ENCODE measurements at regions not wholly inside any gene's neighbourhood (a gene's known extent, or its start where the extent isn't known, plus 50 kb on each side); places are given as distances from the start of the nearest gene placed in this dataset.

DNA sequence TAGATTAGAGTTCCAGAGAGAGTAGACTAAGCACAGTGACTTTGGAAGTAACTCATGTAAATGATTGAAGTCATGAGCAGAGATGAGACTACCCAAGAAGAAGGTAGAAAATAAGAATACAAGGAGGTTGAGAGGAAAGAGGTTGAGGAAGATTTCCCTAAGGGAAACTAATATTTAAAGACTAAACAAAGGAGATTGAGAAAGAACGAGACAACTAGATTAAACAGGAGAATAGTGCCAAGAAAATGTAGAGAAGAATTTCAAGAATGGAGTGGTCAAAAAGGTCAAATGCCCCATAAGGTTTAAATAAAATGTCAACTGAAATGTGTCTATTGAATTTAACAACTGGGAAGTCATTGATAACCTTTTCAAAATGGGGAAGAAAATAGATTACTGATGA is 59.0 kb downstream of the RPS29 start:
- POLR2A ChIA-PET = no interaction called here
- CTCF ChIA-PET = no interaction called here

- ChIA-PET CTCF (interaction anchor here (1.0 kb wide), 1 partner anchor 12 kb away, joined by 4 read pairs; no protein-coding TSS in a partner anchor), POLR2A (no interaction called here)
These were observed 60.1 kb downstream of the RPS29 start for GRCh38 chr14:49526101-49526500.

DNA sequence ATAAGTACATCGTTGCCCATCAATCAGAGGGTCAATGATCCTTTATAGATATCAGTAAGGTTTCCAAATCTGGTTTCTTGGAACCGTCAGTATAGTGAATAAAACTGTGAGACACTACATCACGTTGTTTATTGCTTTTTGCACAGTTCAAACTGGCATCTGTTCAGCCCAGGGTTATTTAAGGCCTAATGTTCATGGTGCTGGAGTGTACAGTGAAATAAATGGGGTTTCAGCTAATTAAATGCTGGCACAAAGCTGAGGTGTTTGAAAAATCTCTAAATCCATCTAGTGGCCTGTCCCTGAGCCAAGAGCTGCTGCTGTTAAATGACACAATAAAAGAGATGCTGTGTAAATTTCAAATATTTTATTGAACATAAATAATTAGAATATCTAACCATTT is 69.9 kb downstream of the RPS29 start:
- ChIA-PET POLR2A (no interaction called here), CTCF (no interaction called here)

- POLR2A ChIA-PET = no interaction called here
- CTCF ChIA-PET = no interaction called here
These were observed 73.6 kb downstream of the RPS29 start for GRCh38 chr14:49512571-49512970.

DNA sequence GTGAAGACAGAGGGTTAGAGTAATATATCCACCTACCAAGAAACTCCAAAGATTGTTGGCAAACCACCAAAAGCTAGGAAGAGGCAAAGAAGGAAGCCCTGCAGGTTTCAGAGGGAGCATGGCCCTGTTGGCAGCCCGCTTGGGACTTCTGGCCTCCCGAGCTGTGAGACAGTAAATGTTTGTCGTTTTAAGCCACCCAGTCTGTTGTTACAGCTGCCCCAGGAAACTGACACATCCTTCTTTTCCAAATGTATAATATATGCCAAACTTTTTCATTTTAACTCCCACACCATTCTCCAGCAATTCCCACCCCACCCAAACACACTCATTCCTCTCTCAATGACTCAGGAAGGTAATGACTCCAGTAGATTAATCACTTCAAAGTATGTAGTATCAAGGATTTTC is 74.0 kb downstream of the RPS29 start:
- POLR2A ChIA-PET = no interaction called here
- CTCF ChIA-PET = no interaction called here

DNA sequence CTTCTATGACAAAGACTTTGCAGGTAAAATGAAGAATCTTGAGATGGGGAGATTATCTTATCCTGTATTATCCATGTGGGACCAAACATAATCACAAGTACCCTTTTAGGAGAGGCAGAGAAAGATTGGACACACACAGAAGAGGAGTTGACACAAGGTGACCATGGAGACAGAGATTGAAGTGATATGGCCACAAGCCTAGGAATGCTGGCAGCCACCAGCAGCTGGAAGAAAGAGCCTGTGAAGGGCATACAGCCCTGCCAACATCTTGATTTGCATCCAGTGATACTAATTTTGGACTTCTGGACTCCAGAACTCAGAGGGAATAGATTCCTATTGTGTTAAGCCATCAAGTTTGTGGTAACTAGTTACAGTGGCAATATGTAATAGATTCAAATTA is 78.1 kb downstream of the RPS29 start:
- ChIA-PET CTCF (interaction anchor here (0.5 kb wide), 1 partner anchor 93 kb away, joined by 6 read pairs; no protein-coding TSS in a partner anchor), POLR2A (no interaction called here)

GRCh38 chr14:49506650-49507049 is 79.5 kb downstream of the RPS29 start:
- POLR2A ChIA-PET = no interaction called here
- CTCF ChIA-PET = no interaction called here

DNA sequence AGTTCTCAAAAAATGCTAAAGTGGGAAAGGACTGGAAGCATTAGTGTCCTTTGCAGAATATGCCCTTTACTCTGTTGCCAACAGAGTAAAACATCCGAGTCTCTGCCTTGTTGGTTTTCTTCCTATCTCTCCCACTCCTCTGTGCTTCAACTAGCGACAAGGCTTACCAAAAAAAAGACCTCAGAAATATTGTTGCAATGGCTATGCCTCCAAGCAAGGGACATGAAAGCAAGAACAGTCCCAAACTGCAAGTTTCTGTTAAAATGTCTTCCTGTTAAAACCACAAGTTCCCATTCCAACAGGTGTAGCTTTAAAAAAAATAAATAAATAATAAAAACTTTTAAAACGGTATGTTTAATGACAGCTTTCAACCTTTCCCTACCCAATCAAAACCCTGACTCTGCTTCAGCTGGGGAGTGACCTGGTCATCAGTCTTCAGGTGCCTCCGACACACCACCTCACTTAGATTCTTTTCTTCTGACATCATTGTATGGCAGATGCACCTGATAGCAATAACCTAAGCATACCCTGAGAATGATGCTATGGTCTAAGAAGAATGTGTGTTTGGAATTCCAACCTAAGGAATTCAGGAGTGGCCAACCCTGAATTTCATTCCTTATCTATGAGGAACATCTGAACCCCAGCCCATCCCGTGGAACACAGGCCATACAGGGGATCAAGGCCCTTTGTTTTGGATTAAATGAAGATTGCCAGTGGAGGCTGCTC is 81.0 kb downstream of the RPS29 start:
- POLR2A ChIA-PET = no interaction called here

GRCh38 chr14:49497725-49498348 is 88.3 kb downstream of the RPS29 start:
- CTCF ChIA-PET = interaction anchor here (0.6 to 6.7 kb wide), 7 partner anchors 11 to 46 kb away, joined by 3 to 43 read pairs (median 3); no protein-coding TSS in a partner anchor
- POLR2A ChIA-PET = no interaction called here

More for the DNA sequence above, 81.0 kb downstream of the RPS29 start:
- CTCF ChIA-PET = no interaction called here

GRCh38 chr14:49497267-49497666 is 88.9 kb downstream of the RPS29 start:
- ChIA-PET CTCF (interaction anchor here (0.6 to 6.7 kb wide), 6 partner anchors 10 to 45 kb away, joined by 3 to 43 read pairs (median 3); no protein-coding TSS in a partner anchor), POLR2A (no interaction called here)

DNA sequence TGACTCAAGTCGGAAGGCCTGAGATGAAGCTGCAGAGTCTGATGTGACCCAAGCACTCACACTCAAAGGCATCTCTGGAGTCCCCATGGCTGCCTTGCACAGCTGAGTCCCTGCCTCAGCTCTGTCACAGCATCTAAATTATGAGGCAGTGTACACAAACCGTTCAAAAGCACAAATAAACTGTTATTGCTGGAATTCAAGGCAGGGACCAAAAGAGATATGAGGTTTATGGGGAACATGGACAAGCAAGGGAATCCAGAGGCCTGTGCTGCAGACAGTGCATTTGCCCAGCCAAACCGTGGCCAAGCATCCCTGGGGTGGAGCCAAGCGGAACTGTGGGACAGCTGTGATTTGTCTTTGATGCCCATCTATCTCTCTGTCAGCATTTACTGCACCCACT is 91.3 kb downstream of the RPS29 start:
- CTCF ChIA-PET = interaction anchor here (6.7 kb wide), 1 partner anchor 34 kb away, joined by 43 read pairs; no protein-coding TSS in a partner anchor
- POLR2A ChIA-PET = no interaction called here

DNA sequence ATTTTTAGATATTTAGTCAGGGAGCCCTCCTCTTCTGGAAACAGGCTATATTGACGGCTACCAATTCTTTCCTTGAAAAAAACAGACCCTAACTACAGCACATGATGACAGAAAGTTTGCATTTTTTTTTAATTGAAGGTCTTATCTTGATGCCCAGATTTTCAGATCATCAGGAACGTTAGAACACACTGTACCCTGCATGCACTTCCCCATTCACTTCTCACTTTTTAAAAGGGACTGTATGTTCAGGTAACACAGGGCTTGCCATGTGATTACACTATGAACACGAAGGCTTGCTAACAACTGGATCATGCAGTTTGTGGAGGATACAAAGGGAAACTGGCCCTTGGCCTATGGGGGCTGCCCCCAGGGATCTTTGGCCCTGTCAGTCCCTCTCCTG is 92.6 kb downstream of the RPS29 start:
- POLR2A ChIA-PET = no interaction called here
- CTCF ChIA-PET = no interaction called here

- CTCF ChIA-PET = no interaction called here
- POLR2A ChIA-PET = no interaction called here
These were observed 94.0 kb downstream of the RPS29 start for GRCh38 chr14:49492151-49492550.

DNA sequence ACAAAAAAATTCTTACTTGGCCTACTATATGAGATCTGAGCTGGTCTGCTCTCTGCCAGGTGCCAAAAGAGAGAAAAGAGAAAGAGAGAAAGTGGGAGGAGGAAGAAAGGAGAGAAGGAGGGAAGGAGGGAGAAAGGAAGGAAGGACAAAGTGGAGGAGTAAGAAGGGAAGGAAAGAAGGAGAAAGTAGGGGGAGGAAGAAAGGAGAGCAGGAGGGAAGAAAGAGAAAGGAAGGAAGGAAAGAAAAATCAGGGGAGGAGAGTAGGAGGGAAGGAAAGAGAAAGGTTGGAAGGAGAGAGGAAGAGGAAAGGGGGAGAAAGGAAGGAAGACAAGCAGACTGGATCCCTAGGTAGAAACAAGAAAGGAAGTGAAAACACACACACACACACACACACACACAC is 96.8 kb downstream of the RPS29 start:
- POLR2A ChIA-PET = no interaction called here
- CTCF ChIA-PET = no interaction called here

DNA sequence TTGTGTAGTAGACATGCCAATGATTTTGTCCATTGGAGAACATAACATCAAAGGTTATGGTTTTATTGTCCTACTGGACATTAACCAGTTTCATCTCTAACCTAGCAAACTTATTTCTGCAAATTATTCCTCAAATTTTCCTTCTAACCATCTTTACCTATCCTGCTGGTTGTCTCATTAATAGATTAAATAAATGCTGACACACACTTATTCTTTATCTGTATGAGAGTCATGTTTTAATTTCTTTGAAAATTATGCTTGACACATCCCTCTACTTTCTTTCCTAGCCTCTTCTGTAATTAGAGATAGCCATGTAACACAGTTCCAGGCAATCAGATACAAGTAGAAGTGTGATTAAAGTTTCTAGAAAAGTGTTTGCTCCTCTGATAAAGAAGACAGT is 98.9 kb downstream of the RPS29 start:
- ChIA-PET POLR2A (no interaction called here), CTCF (interaction anchor here (1.0 kb wide), 1 partner anchor 10 kb away, joined by 3 read pairs; no protein-coding TSS in a partner anchor)

DNA sequence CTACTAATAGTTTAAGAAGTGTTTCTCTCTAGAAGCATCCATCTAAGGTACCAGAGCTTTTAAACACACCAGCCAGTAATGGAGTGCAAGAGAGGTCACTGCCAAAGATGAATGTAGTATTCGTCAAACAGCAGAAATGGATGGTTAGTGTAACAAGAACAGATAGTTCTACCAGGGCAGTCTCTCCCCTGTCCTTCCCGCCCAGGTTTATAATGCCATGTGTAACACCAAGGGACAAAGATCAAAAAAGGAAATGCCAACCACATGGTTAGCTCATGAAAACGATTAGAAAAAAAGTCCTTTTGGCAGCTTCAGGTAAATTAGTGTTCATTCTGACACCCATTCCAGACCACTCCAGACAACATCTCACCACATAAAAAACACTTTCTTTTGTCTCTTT is 100.9 kb downstream of the RPS29 start:
- CTCF ChIA-PET = interaction anchor here (0.8 kb wide), 1 partner anchor 13 kb away, joined by 3 read pairs; no protein-coding TSS in a partner anchor
- POLR2A ChIA-PET = no interaction called here

GRCh38 chr14:49484180-49484579 is 102.0 kb downstream of the RPS29 start:
- POLR2A ChIA-PET = no interaction called here

GRCh38 chr14:49483268-49483667 is 102.9 kb downstream of the RPS29 start:
- CTCF ChIA-PET = no interaction called here
- POLR2A ChIA-PET = no interaction called here

More at GRCh38 chr14:49484180-49484579, 102.0 kb downstream of the RPS29 start:
- CTCF ChIA-PET = no interaction called here

DNA sequence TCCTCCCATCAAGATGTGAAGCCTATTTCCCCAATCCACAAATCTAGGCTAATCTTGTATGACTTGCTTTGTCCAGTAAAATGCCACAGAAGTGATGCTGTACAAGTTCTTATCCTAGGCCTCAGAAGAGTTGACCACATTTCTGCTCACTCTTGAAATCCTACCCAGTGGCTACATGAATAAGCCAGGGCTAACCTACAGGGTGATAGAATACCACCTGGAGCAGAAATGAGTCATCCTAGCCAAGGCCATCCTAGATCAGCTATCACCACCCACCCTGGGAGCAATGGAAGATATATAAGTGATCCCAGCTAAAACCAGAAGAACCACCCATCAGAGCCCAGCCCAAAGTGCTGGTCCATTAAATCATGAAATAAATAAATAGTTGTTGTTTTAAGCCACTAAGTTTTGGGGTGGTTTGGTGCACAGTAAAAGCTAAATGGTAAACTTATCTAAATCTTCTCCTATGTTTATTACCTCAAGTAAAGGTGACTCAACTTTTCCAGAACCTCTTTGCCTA is 105.1 kb downstream of the RPS29 start:
- ChIA-PET CTCF (interaction anchor here (2.1 kb wide), 1 partner anchor 19 kb away, joined by 5 read pairs; no protein-coding TSS in a partner anchor), POLR2A (no interaction called here)

DNA sequence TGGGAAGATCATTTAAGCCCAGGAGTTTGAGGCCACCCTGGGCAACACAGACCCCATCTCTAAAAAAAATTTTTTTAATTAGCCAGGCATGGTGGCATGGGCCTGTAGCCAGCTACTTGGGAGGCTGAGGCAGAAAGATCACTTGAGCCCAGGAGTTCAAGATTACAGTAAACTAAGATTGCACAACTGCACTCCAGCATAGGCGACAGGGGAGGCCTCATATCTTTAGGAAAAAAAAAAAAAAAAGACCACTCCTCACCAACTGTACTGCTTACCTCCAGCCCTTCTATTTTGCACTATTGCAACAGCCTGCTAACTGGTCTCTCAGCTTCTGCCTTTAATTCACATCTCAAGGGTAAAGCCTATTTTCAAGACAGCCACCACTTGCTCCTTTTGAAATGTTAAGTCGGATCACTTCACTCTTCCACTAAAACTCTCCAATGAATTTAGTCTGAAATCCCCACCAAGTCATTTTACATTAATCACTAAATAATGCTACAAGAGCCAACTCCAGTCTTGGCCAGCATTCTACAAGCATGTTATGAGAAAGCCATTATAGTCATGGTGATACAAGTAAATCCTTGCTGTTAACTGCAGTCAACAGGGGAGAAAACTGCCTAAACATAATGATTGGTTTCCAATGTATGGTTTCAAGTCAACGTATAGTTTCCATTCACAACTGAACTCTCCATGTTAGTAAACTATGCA is 106.0 kb downstream of the RPS29 start:
- POLR2A ChIA-PET = no interaction called here
- CTCF ChIA-PET = interaction anchor here (2.1 kb wide), 1 partner anchor 18 kb away, joined by 5 read pairs; no protein-coding TSS in a partner anchor

- CTCF ChIA-PET = no interaction called here
- POLR2A ChIA-PET = no interaction called here
These were observed 106.7 kb downstream of the RPS29 start for GRCh38 chr14:49479432-49479831.
